H1 (cell line): ENCODE measurements at regions not wholly inside any gene's neighbourhood (a gene's known extent, or its start where the extent isn't known, plus 50 kb on each side); places are given as distances from the start of the nearest gene placed in this dataset.

Source experiments
- CTCF ChIA-PET: fragments of 300-600 bp; sonication (Branson Sonifier 250); formaldehyde crosslinking; loops from one replicate; lab custom pipeline; 2021; ENCODE audit not compliant: partially characterized antibody; lab: Charles Lee
- POLR2A ChIA-PET: fragments of 300-600 bp; sonication (Branson Sonifier 250); formaldehyde crosslinking; loops from one replicate; lab custom pipeline; 2021; ENCODE audit warnings: inconsistent platforms; ENCODE audit not compliant: partially characterized antibody; lab: Charles Lee
- DNase-seq, 2 experiments: peaks; one replicate each; pipeline versions ENCODE4 v3.0.0 to v3.0.0-alpha.2; 2010 to 2022; ENCODE audit warnings: low spot score in 2 of 2, low read depth in 1 of 2, mixed read lengths in 1 of 2
- FAIRE-seq: peaks from 2 replicates; lab custom pipeline; 2011; peaks lifted over from hg19 to GRCh38; lab: Jason Lieb, UNC
- H2AFZ ChIP-seq: 2 replicates; pipeline ENCODE4 v1.8.1; 2012; ENCODE audit warnings: low read length, inconsistent platforms
- H2AK5ac ChIP-seq: 2 replicates; pipeline ENCODE4 v1.6.1; 2013; ENCODE audit warnings: low read depth, low read length
- H2BK120ac ChIP-seq: replicated peaks from 2 replicates; pipeline ENCODE3; 2013; ENCODE audit warnings: low read depth, low read length, inconsistent platforms
- H2BK12ac ChIP-seq: 2 replicates; pipeline ENCODE4 v1.6.1; 2013; ENCODE audit warnings: low read depth, low read length
- H2BK15ac ChIP-seq: 2 replicates; pipeline ENCODE4 v1.6.1; 2013; ENCODE audit warnings: low read length
- H2BK20ac ChIP-seq: 2 replicates; pipeline ENCODE4 v1.6.1; 2013; ENCODE audit warnings: low read length
- H2BK5ac ChIP-seq: 2 replicates; pipeline ENCODE4 v1.6.1; 2013; ENCODE audit warnings: low read depth, low read length
- H3K14ac ChIP-seq: 2 replicates; pipeline ENCODE4 v1.6.1; 2013; ENCODE audit warnings: inconsistent platforms; ENCODE audit not compliant: insufficient read length
- H3K18ac ChIP-seq: 2 replicates; pipeline ENCODE4 v1.6.1; 2013; ENCODE audit warnings: low read length; ENCODE audit errors: extremely low read depth
- H3K23ac ChIP-seq: 2 replicates; pipeline ENCODE4 v1.6.1; 2013; ENCODE audit warnings: inconsistent platforms; ENCODE audit not compliant: insufficient read length
- H3K23me2 ChIP-seq: 2 replicates; pipeline ENCODE4 v1.6.1; 2013; ENCODE audit warnings: low read depth, low read length
- H3K27ac ChIP-seq: 2 replicates; pipeline ENCODE4 v1.6.1; 2011; ENCODE audit warnings: low read depth, low read length, inconsistent platforms
- H3K27me3 ChIP-seq, 4 experiments: replicated peaks in 1 of 4; 1 replicate in 1 of 4; 2 replicates in 3 of 4; pipeline versions ENCODE4 v1.6.1 to v1.8.1; 2011 to 2013; ENCODE audit warnings: low read length in 3 of 4, mild to moderate bottlenecking in 3 of 4, inconsistent platforms in 2 of 4, mixed read lengths in 2 of 4, moderate library complexity in 1 of 4; ENCODE audit not compliant: control insufficient read depth in 3 of 4, insufficient read depth in 3 of 4; ENCODE audit errors: extremely low read depth in 1 of 4
- H3K36me3 ChIP-seq, 4 experiments: 2 replicates each; pipeline versions ENCODE4 v1.6.1 to v1.8.1; 2011 to 2013; ENCODE audit warnings: mild to moderate bottlenecking in 4 of 4, low read length in 3 of 4, moderate library complexity in 2 of 4, control low read depth in 1 of 4, inconsistent platforms in 1 of 4; ENCODE audit not compliant: insufficient read depth in 4 of 4, control insufficient read depth in 2 of 4
- H3K4ac ChIP-seq: replicated peaks from 2 replicates; pipeline ENCODE3; 2013; ENCODE audit warnings: low read length, low read depth, mixed read lengths, inconsistent platforms; ENCODE audit not compliant: insufficient read length
- H3K4me1 ChIP-seq, 4 experiments: replicated peaks in 1 of 4; 1 replicate in 1 of 4; 2 replicates in 3 of 4; pipeline versions ENCODE4 v1.6.1 to v1.8.1; 2011 to 2013; ENCODE audit warnings: low read length in 3 of 4, inconsistent platforms in 2 of 4, mixed read lengths in 1 of 4; ENCODE audit not compliant: insufficient read depth in 4 of 4, control insufficient read depth in 3 of 4
- H3K4me2 ChIP-seq, 2 experiments: 2 replicates each; pipeline versions ENCODE4 v1.6.1 to v1.8.1; 2011 to 2013; ENCODE audit warnings: low read depth in 2 of 2, low read length in 2 of 2, control low read depth in 1 of 2, inconsistent platforms in 1 of 2, mild to moderate bottlenecking in 1 of 2; ENCODE audit not compliant: insufficient read depth in 1 of 2
- H3K4me3 ChIP-seq, 4 experiments: fragments of 200-600, 300-600 bp in 1 of 4; sonication (generic), shearing (Covaris generic), sonication (Bioruptor Twin) in 1 of 4; 2 replicates each; pipeline versions ENCODE4 v1.5.1 to v1.8.1; 2011 to 2016; ENCODE audit warnings: low read length in 4 of 4, low read depth in 3 of 4, control low read depth in 2 of 4, inconsistent platforms in 2 of 4, mild to moderate bottlenecking in 2 of 4, mixed read lengths in 1 of 4, moderate library complexity in 1 of 4; ENCODE audit not compliant: insufficient read depth in 2 of 4; ENCODE audit errors: extremely low read depth in 1 of 4
- H3K56ac ChIP-seq: replicated peaks from 2 replicates; pipeline ENCODE3; 2013; ENCODE audit warnings: low read depth, mild to moderate bottlenecking, mixed read lengths, low read length, inconsistent platforms; ENCODE audit not compliant: insufficient read length
- H3K79me1 ChIP-seq: 2 replicates; pipeline ENCODE4 v1.6.1; 2013; ENCODE audit warnings: low read depth, low read length, control low read depth
- H3K79me2 ChIP-seq, 2 experiments: 2 replicates each; pipeline versions ENCODE4 v1.6.1 to v1.8.1; 2012 to 2013; ENCODE audit warnings: low read length in 2 of 2, mild to moderate bottlenecking in 2 of 2, inconsistent platforms in 1 of 2; ENCODE audit not compliant: insufficient read depth in 2 of 2, control insufficient read depth in 1 of 2
- H3K9ac ChIP-seq, 4 experiments: replicated peaks in 1 of 4; 1 replicate in 1 of 4; 2 replicates in 3 of 4; pipeline versions ENCODE4 v1.6.1 to v1.8.1; 2011 to 2013; ENCODE audit warnings: low read depth in 3 of 4, low read length in 3 of 4, control low read depth in 2 of 4, mild to moderate bottlenecking in 2 of 4, moderate library complexity in 2 of 4, inconsistent platforms in 1 of 4; ENCODE audit errors: extremely low read depth in 1 of 4
- H3K9me3 ChIP-seq, 2 experiments: 2 replicates each; pipeline versions ENCODE4 v1.6.1 to v1.8.1; 2012 to 2013; ENCODE audit warnings: mild to moderate bottlenecking in 2 of 2, moderate library complexity in 2 of 2, control low read depth in 1 of 2, inconsistent platforms in 1 of 2, low read depth in 1 of 2, low read length in 1 of 2, mixed read lengths in 1 of 2; ENCODE audit not compliant: insufficient read depth in 2 of 2
- H4K20me1 ChIP-seq, 2 experiments: replicated peaks in 1 of 2; 2 replicates each; pipeline versions ENCODE3 to v1.8.1; 2011 to 2013; ENCODE audit warnings: inconsistent platforms in 2 of 2, low read length in 2 of 2, mild to moderate bottlenecking in 1 of 2; ENCODE audit not compliant: insufficient read depth in 2 of 2, control insufficient read depth in 1 of 2
- H4K5ac ChIP-seq: 2 replicates; pipeline ENCODE4 v1.6.1; 2013; ENCODE audit warnings: low read length, low read depth, mixed read lengths, inconsistent platforms; ENCODE audit not compliant: insufficient read length
- H4K8ac ChIP-seq: 2 replicates; pipeline ENCODE4 v1.8.0; 2013; ENCODE audit warnings: mild to moderate bottlenecking, moderate library complexity, low read length, inconsistent platforms; ENCODE audit not compliant: insufficient read depth; ENCODE audit errors: extremely low read depth
- H4K91ac ChIP-seq: replicated peaks from 2 replicates; pipeline ENCODE3; 2013; ENCODE audit warnings: low read length, mixed read lengths, inconsistent platforms; ENCODE audit not compliant: insufficient read length
- CTBP2 ChIP-seq: IDR thresholded peaks from 2 replicates; pipeline ENCODE4 v1.7.0; 2011; ENCODE audit warnings: borderline replicate concordance, mild to moderate bottlenecking, moderate library complexity, mixed read lengths, low read length; ENCODE audit not compliant: insufficient read depth, insufficient read length
- NANOG ChIP-seq: IDR thresholded peaks from 2 replicates; pipeline ENCODE4 v1.6.1; 2011; ENCODE audit warnings: low read length, low read depth, mild to moderate bottlenecking, inconsistent platforms; ENCODE audit not compliant: insufficient read depth, poor library complexity, severe bottlenecking
- PHF8 ChIP-seq: fragments of 200-600 bp; sonication (generic); conservative IDR thresholded peaks from 2 replicates; pipeline ENCODE4 v1.7.1; 2012; ENCODE audit warnings: low read depth, mild to moderate bottlenecking, inconsistent platforms, low read length, moderate library complexity
- WGBS, 2 experiments: shearing (Covaris generic) in 1 of 2; methylation state at CpG; one replicate each; pipeline versions ENCODE4 v1.1.6 to v1.1.7; 2013 to 2015; ENCODE audit warnings: low lambda C conversion rate in 2 of 2, mixed read lengths in 2 of 2, inconsistent platforms in 1 of 2, low coverage in 1 of 2, missing lambda C conversion rate in 1 of 2; ENCODE audit not compliant: insufficient replicate concordance in 2 of 2, insufficient coverage in 1 of 2, insufficient read length in 1 of 2; ENCODE audit errors: extremely low coverage in 1 of 2, missing lambda C conversion rate in 1 of 2; 5-methylcytosine and 5-hydroxymethylcytosine counted together
- TF ChIP-seq, protein P1 (sequence below), 3 experiments: IDR thresholded peaks; 1 replicate in 2 of 3; 2 replicates in 1 of 3; pipeline versions ENCODE4 v1.5.1 to v1.6.1; 2011; ENCODE audit warnings: low read length in 3 of 3, mild to moderate bottlenecking in 3 of 3, inconsistent platforms in 2 of 3, low read depth in 1 of 3, moderate library complexity in 1 of 3; ENCODE audit not compliant: insufficient read depth in 1 of 3; ENCODE audit errors: control extremely low read depth in 1 of 3

DNA sequence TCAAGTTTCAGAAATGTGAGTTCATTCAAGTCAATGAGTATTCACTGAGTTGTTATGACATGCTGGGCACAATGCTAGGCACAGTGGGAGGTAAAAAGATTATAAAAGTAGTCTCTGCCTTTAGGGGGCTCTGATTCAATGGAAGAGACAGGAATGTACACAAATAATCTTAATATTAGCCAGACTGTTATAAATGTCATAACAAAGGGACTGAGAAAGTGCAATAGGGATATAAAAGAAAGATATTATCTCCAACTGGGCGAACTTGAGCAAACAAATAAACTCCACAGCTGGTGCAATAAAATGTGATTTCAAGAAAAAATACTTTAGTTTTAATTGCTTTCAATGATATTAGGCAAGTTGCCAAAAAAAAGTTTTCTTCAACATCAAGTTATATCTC is 755.2 kb downstream of the BRINP1 start:
- no peak overlapping the region for H3K14ac ChIP-seq
- POLR2A ChIA-PET: no interaction called here

More for the DNA sequence above, 755.2 kb downstream of the BRINP1 start:
- H3K36me3 ChIP-seq: no peaks in the 10 kb centered on the region
- H4K91ac ChIP-seq: no peak overlapping the region
- no peak overlapping the region for H4K8ac ChIP-seq
- no peak for DNase-seq
- no peak overlapping the region for H3K27ac ChIP-seq
- H4K5ac ChIP-seq: no peak overlapping the region
- H2BK15ac ChIP-seq: no peak overlapping the region
- no peak overlapping the region for H2BK12ac ChIP-seq
- H3K9me3 ChIP-seq: no peaks in the 10 kb centered on the region
- no peak overlapping the region for H3K23ac ChIP-seq
- H3K4me2 ChIP-seq: no peak overlapping the region
- TF ChIP-seq PHF8 (no peak), CTBP2 (no peak), NANOG (no peak)
- TF ChIP-seq, protein P1, sequence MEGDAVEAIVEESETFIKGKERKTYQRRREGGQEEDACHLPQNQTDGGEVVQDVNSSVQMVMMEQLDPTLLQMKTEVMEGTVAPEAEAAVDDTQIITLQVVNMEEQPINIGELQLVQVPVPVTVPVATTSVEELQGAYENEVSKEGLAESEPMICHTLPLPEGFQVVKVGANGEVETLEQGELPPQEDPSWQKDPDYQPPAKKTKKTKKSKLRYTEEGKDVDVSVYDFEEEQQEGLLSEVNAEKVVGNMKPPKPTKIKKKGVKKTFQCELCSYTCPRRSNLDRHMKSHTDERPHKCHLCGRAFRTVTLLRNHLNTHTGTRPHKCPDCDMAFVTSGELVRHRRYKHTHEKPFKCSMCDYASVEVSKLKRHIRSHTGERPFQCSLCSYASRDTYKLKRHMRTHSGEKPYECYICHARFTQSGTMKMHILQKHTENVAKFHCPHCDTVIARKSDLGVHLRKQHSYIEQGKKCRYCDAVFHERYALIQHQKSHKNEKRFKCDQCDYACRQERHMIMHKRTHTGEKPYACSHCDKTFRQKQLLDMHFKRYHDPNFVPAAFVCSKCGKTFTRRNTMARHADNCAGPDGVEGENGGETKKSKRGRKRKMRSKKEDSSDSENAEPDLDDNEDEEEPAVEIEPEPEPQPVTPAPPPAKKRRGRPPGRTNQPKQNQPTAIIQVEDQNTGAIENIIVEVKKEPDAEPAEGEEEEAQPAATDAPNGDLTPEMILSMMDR (IDR thresholded peaks at IDR 0.05; ENCODE audit: control extremely low read depth in 1 of 3, insufficient read depth in 1 of 3, low read depth in 1 of 3, low read length in 3 of 3): no peak
- no peaks in the 10 kb centered on the region for H4K20me1 ChIP-seq
- no peak overlapping the region for H3K4me3 ChIP-seq
- H3K79me1 ChIP-seq: no peaks in the 10 kb centered on the region
- no peak overlapping the region for H2BK5ac ChIP-seq
- H2BK120ac ChIP-seq: no peak overlapping the region
- CTCF ChIA-PET: interaction anchor here (1.1 kb wide), 1 partner anchor 18 kb away, joined by 3 read pairs; no protein-coding TSS in a partner anchor
- H3K18ac ChIP-seq: no peak overlapping the region
- no peak overlapping the region for H3K9ac ChIP-seq
- WGBS, 2 experiments: 90% methylated on average over 1 of the region's 1 CpG; no CpG with 5 or more reads in 1 of the 2 experiments
- H3K4me1 ChIP-seq: no peaks in the 10 kb centered on the region
- no peaks in the 10 kb centered on the region for H3K79me2 ChIP-seq
- H2BK20ac ChIP-seq: no peak overlapping the region
- FAIRE-seq: no peak
- no peak overlapping the region for H2AFZ ChIP-seq
- H2AK5ac ChIP-seq: no peak overlapping the region
- no peak overlapping the region for H3K56ac ChIP-seq
- no peaks in the 10 kb centered on the region for H3K23me2 ChIP-seq
- no peak overlapping the region for H3K4ac ChIP-seq
- H3K27me3 ChIP-seq: no peaks in the 10 kb centered on the region
